IMR-90 (cell line): ENCODE measurements at regions not wholly inside any gene's neighbourhood (a gene's known extent, or its start where the extent isn't known, plus 50 kb on each side); places are given as distances from the start of the nearest gene placed in this dataset.

ENCODE experiments used
- ATAC-seq: fragments of 200-7000 bp; cut with Tn5 transposase; 2 replicates; pipeline ENCODE4 v1.9.1; 2020; ENCODE audit warnings: low read depth, mild to moderate bottlenecking, moderate library complexity
- BruUV-seq: library from RNA; stranded (reverse); fragments of 400-500 nt; replicated peaks from 2 replicates; lab custom pipeline; 2021; lab: Mats Ljungman, UMichigan
- CTCF ChIA-PET: fragments of 300-600 bp; formaldehyde crosslinking; extraction: SDS; loops from one replicate; lab custom pipeline; 2021; ENCODE audit warnings: antibody characterized with exemption; lab: Yijun Ruan, JAX
- POLR2A ChIA-PET: fragments of 300-600 bp; sonication (Branson Sonifier 250); formaldehyde crosslinking; loops from one replicate; lab custom pipeline; 2022; ENCODE audit warnings: antibody characterized with exemption; ENCODE audit not compliant: unreplicated experiment; lab: Charles Lee
- DNase-seq: peaks from one replicate; pipeline ENCODE4 v3.0.0; 2013
- H2AFZ ChIP-seq: replicated peaks from 2 replicates; pipeline ENCODE3; 2013; ENCODE audit warnings: low read length, mild to moderate bottlenecking; ENCODE audit not compliant: poor library complexity
- H2AK5ac ChIP-seq: 2 replicates; pipeline ENCODE4 v1.6.1; 2013; ENCODE audit warnings: low read depth, low read length, inconsistent platforms
- H2AK9ac ChIP-seq: replicated peaks from 2 replicates; pipeline ENCODE3; 2013; ENCODE audit warnings: mild to moderate bottlenecking, low read depth, low read length, moderate library complexity; ENCODE audit not compliant: poor library complexity
- H2BK120ac ChIP-seq: 2 replicates; pipeline ENCODE4 v1.6.1; 2013; ENCODE audit warnings: low read depth, low read length, inconsistent platforms
- H2BK15ac ChIP-seq: 3 replicates; pipeline ENCODE4 v1.6.1; 2013; ENCODE audit warnings: low read depth, low read length, inconsistent platforms
- H2BK20ac ChIP-seq: 2 replicates; pipeline ENCODE4 v1.6.1; 2013; ENCODE audit warnings: low read depth, mild to moderate bottlenecking, inconsistent platforms, low read length, moderate library complexity
- H2BK5ac ChIP-seq: 2 replicates; pipeline ENCODE4 v1.6.1; 2013; ENCODE audit warnings: mild to moderate bottlenecking, low read depth, low read length, inconsistent platforms; ENCODE audit not compliant: poor library complexity, severe bottlenecking
- H3K14ac ChIP-seq: replicated peaks from 2 replicates; pipeline ENCODE4 v1.6.1; 2013; ENCODE audit warnings: low read depth, low read length, inconsistent platforms
- H3K18ac ChIP-seq: 2 replicates; pipeline ENCODE4 v1.6.1; 2013; ENCODE audit warnings: low read depth, low read length, control low read depth
- H3K23ac ChIP-seq: 2 replicates; pipeline ENCODE4 v1.6.1; 2013; ENCODE audit warnings: low read depth, low read length, inconsistent platforms
- H3K27ac ChIP-seq: 2 replicates; pipeline ENCODE4 v1.5.1; 2013; ENCODE audit warnings: mild to moderate bottlenecking, control low read depth, low read length; ENCODE audit not compliant: insufficient read depth
- H3K27me3 ChIP-seq: 2 replicates; pipeline ENCODE4 v1.6.1; 2013; ENCODE audit warnings: low read length; ENCODE audit not compliant: control insufficient read depth, insufficient read depth
- H3K36me3 ChIP-seq: 2 replicates; pipeline ENCODE4 v1.6.1; 2013; ENCODE audit warnings: low read length, mixed read lengths; ENCODE audit not compliant: control insufficient read depth, insufficient read depth
- H3K4ac ChIP-seq: 2 replicates; pipeline ENCODE4 v1.6.1; 2013; ENCODE audit warnings: low read depth, low read length, inconsistent platforms
- H3K4me1 ChIP-seq: 2 replicates; pipeline ENCODE4 v1.6.1; 2013; ENCODE audit warnings: low read length, mixed read lengths; ENCODE audit not compliant: control insufficient read depth, insufficient read depth
- H3K4me2 ChIP-seq: 2 replicates; pipeline ENCODE4 v1.6.1; 2013; ENCODE audit warnings: low read depth, mild to moderate bottlenecking, control low read depth, low read length, moderate library complexity
- H3K4me3 ChIP-seq: 2 replicates; pipeline ENCODE4 v1.5.1; 2013; ENCODE audit warnings: low read depth, mild to moderate bottlenecking, control low read depth, low read length, moderate library complexity; ENCODE audit not compliant: insufficient read depth
- H3K56ac ChIP-seq: 2 replicates; pipeline ENCODE4 v1.6.1; 2013; ENCODE audit warnings: low read length, inconsistent platforms; ENCODE audit not compliant: insufficient read depth; ENCODE audit errors: extremely low read depth
- H3K79me1 ChIP-seq, 2 experiments: 2 replicates each; pipeline ENCODE4 v1.6.1; 2013; ENCODE audit warnings: low read length in 2 of 2, inconsistent platforms in 1 of 2, low read depth in 1 of 2
- H3K9ac ChIP-seq: 2 replicates; pipeline ENCODE4 v1.6.1; 2013; ENCODE audit warnings: low read depth, low read length, control low read depth
- H3K9me1 ChIP-seq: 2 replicates; pipeline ENCODE4 v1.6.1; 2013; ENCODE audit warnings: low read length, inconsistent platforms; ENCODE audit not compliant: insufficient read depth
- H3K9me3 ChIP-seq: 2 replicates; pipeline ENCODE4 v1.6.1; 2013; ENCODE audit warnings: low read length; ENCODE audit not compliant: control insufficient read depth, insufficient read depth
- H4K20me1 ChIP-seq: 2 replicates; pipeline ENCODE4 v1.6.1; 2013; ENCODE audit warnings: low read length, inconsistent platforms; ENCODE audit not compliant: insufficient read depth
- H4K5ac ChIP-seq: 2 replicates; pipeline ENCODE4 v1.6.1; 2013; ENCODE audit warnings: mild to moderate bottlenecking, low read depth, low read length, control low read depth
- H4K8ac ChIP-seq, 2 experiments: 2 replicates each; pipeline ENCODE4 v1.6.1; 2013; ENCODE audit warnings: low read depth in 2 of 2, low read length in 2 of 2, control low read depth in 1 of 2, inconsistent platforms in 1 of 2
- H4K91ac ChIP-seq: 2 replicates; pipeline ENCODE4 v1.6.1; 2013; ENCODE audit warnings: low read depth, low read length, inconsistent platforms; ENCODE audit not compliant: insufficient read depth
- FOS ChIP-seq: fragments of 150-350 bp; IDR thresholded peaks from 2 replicates; pipeline ENCODE4 v1.6.1; 2016; ENCODE audit warnings: low read depth, low read length
- MAFK ChIP-seq: IDR thresholded peaks from 2 replicates; pipeline ENCODE4 v1.6.1; 2012; ENCODE audit warnings: low read depth, low read length, improper control_type of control experiment
- MXI1 ChIP-seq: IDR thresholded peaks from 2 replicates; pipeline ENCODE4 v1.6.1; 2012; ENCODE audit warnings: low read depth, mild to moderate bottlenecking, low read length, moderate library complexity, borderline replicate concordance
- RAD21 ChIP-seq: IDR thresholded peaks from 2 replicates; pipeline ENCODE4 v1.6.1; 2012; ENCODE audit warnings: low read length, improper control_type of control experiment
- RCOR1 ChIP-seq: IDR thresholded peaks from 2 replicates; pipeline ENCODE4 v1.6.1; 2012; ENCODE audit warnings: mild to moderate bottlenecking, low read length, improper control_type of control experiment; ENCODE audit not compliant: insufficient replicate concordance
- SMC3 ChIP-seq: fragments of 150-350 bp; IDR thresholded peaks from 2 replicates; pipeline ENCODE4 v1.6.1; 2016; ENCODE audit warnings: low read depth, mild to moderate bottlenecking, antibody characterized with exemption, low read length, moderate library complexity
- dilution Hi-C: fragments of 300-500 bp; cut with HindIII; formaldehyde crosslinking; loops from one replicate; pipeline ENCODE4 v1.14.3; 2018; ENCODE audit warnings: low sequenced_read_pairs; ENCODE audit not compliant: unreplicated experiment
- in situ Hi-C: fragments of 300-500 bp; cut with MboI; formaldehyde crosslinking; loops from 3 replicates; pipeline ENCODE4 v1.14.3; 2019; ENCODE audit warnings: low sequenced_read_pairs, inconsistent platforms, mixed read lengths
- intact Hi-C: fragments of 100-400 bp; cut with micrococcal nuclease; formaldehyde crosslinking; loops from 2 replicates; pipeline ENCODE4 v1.10.0; 2022
- TF ChIP-seq, protein P1 (sequence below): conservative IDR thresholded peaks from 2 replicates; pipeline ENCODE4 v1.5.1; 2012; ENCODE audit warnings: mild to moderate bottlenecking, low read depth, low read length, improper control_type of control experiment
- TF ChIP-seq, protein P2 (sequence below): fragments of 150-350 bp; IDR thresholded peaks from 2 replicates; pipeline ENCODE4 v1.6.1; 2016; ENCODE audit warnings: low read depth, mild to moderate bottlenecking, low read length, moderate library complexity, borderline replicate concordance

DNA sequence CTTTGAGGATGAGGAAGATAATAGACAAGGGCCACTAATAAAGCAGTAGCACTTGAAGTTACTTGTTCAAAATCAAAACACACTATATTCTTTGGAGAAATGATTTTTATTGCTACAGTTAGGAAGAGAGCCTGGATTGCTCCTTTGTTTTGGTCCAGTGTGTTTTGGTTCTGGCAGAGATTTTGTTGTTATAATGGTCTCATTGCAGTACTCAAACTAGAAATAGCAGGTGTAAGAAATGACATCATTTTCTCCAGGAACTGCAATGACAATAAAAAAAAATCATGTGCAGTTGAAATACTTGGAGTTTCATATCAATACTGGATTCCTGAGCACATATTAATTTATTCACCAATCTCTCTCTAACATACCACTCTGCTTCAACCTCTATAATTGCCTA, 490.3 kb downstream of the CCDC85A start:
- Histone ChIP-seq H3K9ac (no peak overlapping the region), H2BK15ac (no peak overlapping the region), H3K9me3 (peaks cover 18% of the 10 kb centered on the region), H4K8ac (no peak overlapping the region), H3K18ac (no peak overlapping the region), H4K20me1 (no peaks in the 10 kb centered on the region), H2AK5ac (no peak overlapping the region), H3K4me3 (no peak overlapping the region), H3K36me3 (no peaks in the 10 kb centered on the region), H4K5ac (no peak overlapping the region), H3K4me1 (no peaks in the 10 kb centered on the region), H2BK20ac (no peak overlapping the region), H3K4me2 (no peak overlapping the region), H2AK9ac (no peak overlapping the region), H3K9me1 (no peaks in the 10 kb centered on the region), H3K4ac (no peak overlapping the region), H4K91ac (no peak overlapping the region), H2BK120ac (no peak overlapping the region), H3K27ac (no peak overlapping the region), H3K27me3 (no peaks in the 10 kb centered on the region), H2AFZ (no peak overlapping the region), H3K56ac (no peak overlapping the region), H3K79me1 (no peaks in the 10 kb centered on the region), H3K23ac (no peak overlapping the region), H2BK5ac (no peak overlapping the region), H3K14ac (no peak overlapping the region)
- DNase-seq, result no peak
- BruUV-seq, result no TSS peak
- CTCF ChIA-PET, result no interaction called here
- POLR2A ChIA-PET, result no interaction called here
- no peak for ATAC-seq
- intact Hi-C loops, result no loop called here
- in situ Hi-C loops, result no loop called here
- dilution Hi-C loops, result no loop called here
- no peak for TF ChIP-seq MXI1
- no peak for TF ChIP-seq FOS
- TF ChIP-seq, protein P1, sequence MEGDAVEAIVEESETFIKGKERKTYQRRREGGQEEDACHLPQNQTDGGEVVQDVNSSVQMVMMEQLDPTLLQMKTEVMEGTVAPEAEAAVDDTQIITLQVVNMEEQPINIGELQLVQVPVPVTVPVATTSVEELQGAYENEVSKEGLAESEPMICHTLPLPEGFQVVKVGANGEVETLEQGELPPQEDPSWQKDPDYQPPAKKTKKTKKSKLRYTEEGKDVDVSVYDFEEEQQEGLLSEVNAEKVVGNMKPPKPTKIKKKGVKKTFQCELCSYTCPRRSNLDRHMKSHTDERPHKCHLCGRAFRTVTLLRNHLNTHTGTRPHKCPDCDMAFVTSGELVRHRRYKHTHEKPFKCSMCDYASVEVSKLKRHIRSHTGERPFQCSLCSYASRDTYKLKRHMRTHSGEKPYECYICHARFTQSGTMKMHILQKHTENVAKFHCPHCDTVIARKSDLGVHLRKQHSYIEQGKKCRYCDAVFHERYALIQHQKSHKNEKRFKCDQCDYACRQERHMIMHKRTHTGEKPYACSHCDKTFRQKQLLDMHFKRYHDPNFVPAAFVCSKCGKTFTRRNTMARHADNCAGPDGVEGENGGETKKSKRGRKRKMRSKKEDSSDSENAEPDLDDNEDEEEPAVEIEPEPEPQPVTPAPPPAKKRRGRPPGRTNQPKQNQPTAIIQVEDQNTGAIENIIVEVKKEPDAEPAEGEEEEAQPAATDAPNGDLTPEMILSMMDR, result no peak
- no peak for TF ChIP-seq RAD21
- TF ChIP-seq, protein P2, sequence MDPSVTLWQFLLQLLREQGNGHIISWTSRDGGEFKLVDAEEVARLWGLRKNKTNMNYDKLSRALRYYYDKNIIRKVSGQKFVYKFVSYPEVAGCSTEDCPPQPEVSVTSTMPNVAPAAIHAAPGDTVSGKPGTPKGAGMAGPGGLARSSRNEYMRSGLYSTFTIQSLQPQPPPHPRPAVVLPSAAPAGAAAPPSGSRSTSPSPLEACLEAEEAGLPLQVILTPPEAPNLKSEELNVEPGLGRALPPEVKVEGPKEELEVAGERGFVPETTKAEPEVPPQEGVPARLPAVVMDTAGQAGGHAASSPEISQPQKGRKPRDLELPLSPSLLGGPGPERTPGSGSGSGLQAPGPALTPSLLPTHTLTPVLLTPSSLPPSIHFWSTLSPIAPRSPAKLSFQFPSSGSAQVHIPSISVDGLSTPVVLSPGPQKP, result no peak
- no peak for TF ChIP-seq MAFK
- TF ChIP-seq RCOR1, result no peak
- TF ChIP-seq SMC3, result no peak
